HCT116 (cell line): ENCODE measurements at regions not wholly inside any gene's neighbourhood (a gene's known extent, or its start where the extent isn't known, plus 50 kb on each side); places are given as distances from the start of the nearest gene placed in this dataset.

Experiments
- ATAC-seq: fragments of 200-7000 bp; cut with Tn5 transposase; 2 replicates; pipeline ENCODE4 v1.9.1; 2020; ENCODE audit warnings: mild to moderate bottlenecking, moderate library complexity
- BruUV-seq: library from RNA; stranded (reverse); fragments of 400-500 nt; replicated peaks from 2 replicates; lab custom pipeline; 2021; lab: Mats Ljungman, UMichigan
- CTCF ChIA-PET: fragments of 300-600 bp; sonication (Branson Sonifier 250); formaldehyde crosslinking; loops from one replicate; lab custom pipeline; 2021; ENCODE audit warnings: antibody characterized with exemption; lab: Charles Lee
- POLR2A ChIA-PET: fragments of 300-600, 350-600 bp; sonication (Branson Sonifier 250); formaldehyde crosslinking; loops from one replicate; lab custom pipeline; 2021; ENCODE audit warnings: antibody characterized with exemption; lab: Charles Lee
- RAD21 ChIA-PET, 2 experiments: fragments of 300-600 bp; sonication (Branson Sonifier 250); formaldehyde crosslinking; loops; one replicate each; lab custom pipeline; 2023; ENCODE audit warnings: low total read pairs in 2 of 2; ENCODE audit not compliant: uncharacterized antibody in 2 of 2, unreplicated experiment in 2 of 2, low non-redundant PET in 1 of 2; lab: Charles Lee
- DNase-seq: peaks from one replicate; pipeline ENCODE4 v3.0.0-alpha.2; 2010; ENCODE audit warnings: low read depth, low spot score
- H2AFZ ChIP-seq: fragments of 200-600 bp; shearing (Covaris generic), sonication (generic); 2 replicates; pipeline ENCODE4 v1.6.1; 2017; ENCODE audit warnings: low read depth, mixed run types, mixed read lengths, antibody characterized with exemption, low read length; ENCODE audit not compliant: poor library complexity, severe bottlenecking
- H3K27ac ChIP-seq: 2 replicates; pipeline ENCODE4 v1.5.1; 2012; ENCODE audit warnings: low read depth, low read length
- H3K27me3 ChIP-seq: fragments of 200-600 bp; sonication (generic); 2 replicates; pipeline ENCODE4 v1.6.1; 2016; ENCODE audit warnings: mixed run types, low read length, mixed read lengths; ENCODE audit not compliant: insufficient read depth
- H3K36me3 ChIP-seq, 2 experiments: fragments of 200-500 bp in 1 of 2; fragments of 200-600 bp in 1 of 2; sonication (Bioruptor generic) in 1 of 2; sonication (generic) in 1 of 2; 2 replicates each; pipeline versions ENCODE4 v1.5.1 to v1.6.1; 2014 to 2016; ENCODE audit warnings: low read length in 2 of 2, inconsistent platforms in 1 of 2, mixed read lengths in 1 of 2, mixed run types in 1 of 2; ENCODE audit not compliant: insufficient read depth in 2 of 2, control insufficient read depth in 1 of 2
- H3K4me1 ChIP-seq, 2 experiments: fragments of 200-600 bp in 1 of 2; sonication (generic) in 1 of 2; 2 replicates each; pipeline versions ENCODE4 v1.5.1 to v1.6.1; 2012 to 2017; ENCODE audit warnings: low read length in 2 of 2, inconsistent platforms in 1 of 2, mild to moderate bottlenecking in 1 of 2, mixed read lengths in 1 of 2, mixed run types in 1 of 2, moderate library complexity in 1 of 2; ENCODE audit not compliant: insufficient read depth in 2 of 2, control insufficient read depth in 1 of 2
- H3K4me2 ChIP-seq: fragments of 200-600 bp; sonication (generic); 2 replicates; pipeline ENCODE4 v1.6.1; 2017; ENCODE audit warnings: mixed run types, low read length, mixed read lengths
- H3K4me3 ChIP-seq, 2 experiments: fragments of 200-600 bp in 1 of 2; sonication (generic) in 1 of 2; replicated peaks in 1 of 2; 2 replicates each; pipeline ENCODE4 v1.5.1; 2011 to 2016; ENCODE audit warnings: low read length in 2 of 2, control low read depth in 1 of 2, low read depth in 1 of 2, mild to moderate bottlenecking in 1 of 2, mixed read lengths in 1 of 2, mixed run types in 1 of 2
- H3K79me2 ChIP-seq: fragments of 200-600 bp; sonication (generic); 2 replicates; pipeline ENCODE4 v1.6.1; 2017; ENCODE audit warnings: mild to moderate bottlenecking, mixed run types, low read length, moderate library complexity, mixed read lengths; ENCODE audit not compliant: insufficient read depth
- H3K9ac ChIP-seq: fragments of 200-600 bp; sonication (generic); 2 replicates; pipeline ENCODE4 v1.6.1; 2016; ENCODE audit warnings: low read length, mixed read lengths
- H3K9me2 ChIP-seq: fragments of 200-600 bp; sonication (generic), shearing (Covaris generic); 2 replicates; pipeline ENCODE4 v1.6.1; 2017; ENCODE audit warnings: mixed run types, mild to moderate bottlenecking, moderate library complexity; ENCODE audit not compliant: insufficient read depth
- H3K9me3 ChIP-seq, 2 experiments: fragments of 200-500 bp in 1 of 2; fragments of 200-600 bp in 1 of 2; sonication (Bioruptor generic) in 1 of 2; sonication (generic) in 1 of 2; 2 replicates each; pipeline ENCODE4 v1.6.1; 2014 to 2017; ENCODE audit warnings: low read length in 2 of 2, mixed read lengths in 2 of 2, inconsistent platforms in 1 of 2, low read depth in 1 of 2, mild to moderate bottlenecking in 1 of 2, mixed run types in 1 of 2, moderate library complexity in 1 of 2; ENCODE audit not compliant: control insufficient read depth in 1 of 2, insufficient read depth in 1 of 2
- H4K20me1 ChIP-seq: fragments of 200-600 bp; sonication (generic), shearing (Covaris generic); 2 replicates; pipeline ENCODE4 v1.6.1; 2017; ENCODE audit warnings: mixed run types, mild to moderate bottlenecking, moderate library complexity; ENCODE audit not compliant: insufficient read depth
- ATF3 ChIP-seq: IDR thresholded peaks from 2 replicates; pipeline ENCODE4 v1.6.1; 2012
- CBX3 ChIP-seq: IDR thresholded peaks from 2 replicates; pipeline ENCODE4 v1.6.1; 2012; ENCODE audit warnings: low read depth
- CEBPB ChIP-seq: IDR thresholded peaks from 2 replicates; pipeline ENCODE4 v1.6.1; 2012; ENCODE audit warnings: low read depth
- CTCF ChIP-seq, 3 experiments: fragments of 200-600 bp in 1 of 3; sonication (generic) in 1 of 3; IDR thresholded peaks in 2 of 3; conservative IDR thresholded peaks in 1 of 3; 2 replicates each; pipeline ENCODE4 v1.5.1; 2012 to 2017; ENCODE audit warnings: low read depth in 2 of 3, low read length in 2 of 3, antibody characterized with exemption in 1 of 3, borderline replicate concordance in 1 of 3, control low read depth in 1 of 3, mild to moderate bottlenecking in 1 of 3, mixed read lengths in 1 of 3, mixed run types in 1 of 3, moderate library complexity in 1 of 3; ENCODE audit not compliant: insufficient read depth in 1 of 3
- EGR1 ChIP-seq: IDR thresholded peaks from 2 replicates; pipeline ENCODE4 v1.6.1; 2012; ENCODE audit warnings: low read depth
- JUND ChIP-seq: IDR thresholded peaks from 2 replicates; pipeline ENCODE4 v1.6.1; 2012
- MAX ChIP-seq: IDR thresholded peaks from 2 replicates; pipeline ENCODE4 v1.6.1; 2012
- POLR2A ChIP-seq: IDR thresholded peaks from 2 replicates; pipeline ENCODE4 v1.7.0; 2011; ENCODE audit warnings: borderline replicate concordance; ENCODE audit not compliant: insufficient read depth, insufficient read length; ENCODE audit errors: extremely low read depth
- RAD21 ChIP-seq: IDR thresholded peaks from 2 replicates; pipeline ENCODE4 v1.6.1; 2012; ENCODE audit warnings: low read depth, mild to moderate bottlenecking
- SRF ChIP-seq: IDR thresholded peaks from 2 replicates; pipeline ENCODE4 v1.6.1; 2012; ENCODE audit warnings: low read depth
- TCF7L2 ChIP-seq: IDR thresholded peaks from 2 replicates; pipeline ENCODE4 v1.7.0; 2011; ENCODE audit warnings: borderline replicate concordance, inconsistent platforms; ENCODE audit not compliant: insufficient read depth, insufficient read length; ENCODE audit errors: extremely low read depth
- YY1 ChIP-seq: IDR thresholded peaks from 2 replicates; pipeline ENCODE4 v1.6.1; 2011; ENCODE audit warnings: low read length, low read depth, moderate library complexity, mild to moderate bottlenecking; ENCODE audit not compliant: insufficient replicate concordance; ENCODE audit errors: extremely low read depth
- ZBTB33 ChIP-seq: IDR thresholded peaks from 2 replicates; pipeline ENCODE4 v1.6.1; 2011; ENCODE audit warnings: mild to moderate bottlenecking, low read length, moderate library complexity; ENCODE audit not compliant: insufficient replicate concordance; ENCODE audit errors: extremely low read depth
- ZNF274 ChIP-seq: fragments of 200-500 bp; sonication (Bioruptor generic); IDR thresholded peaks from 2 replicates; pipeline ENCODE4 v1.6.1; 2014; ENCODE audit warnings: mild to moderate bottlenecking, low read depth, low read length, inconsistent platforms
- intact Hi-C: fragments of 100-400 bp; cut with micrococcal nuclease; formaldehyde crosslinking; loops from 2 replicates; pipeline ENCODE4 v1.10.0; 2022

GRCh38 chr14:31926652-31927347 lies 150.3 kb upstream of the ARHGAP5 start (continued):
- TF ChIP-seq YY1 (no peak), ATF3 (no peak), POLR2A (no peak), RAD21 (no peak), SRF (no peak)
- TF ChIP-seq, all 23 proteins: peak for 0

- no peaks in the 10 kb centered on the region for H3K27me3 ChIP-seq
These were observed 149.7 kb upstream of the ARHGAP5 start for GRCh38 chr14:31927348-31927832.

More at GRCh38 chr14:31927348-31927832, 149.7 kb upstream of the ARHGAP5 start:
- no peaks in the 10 kb centered on the region for H3K9me3 ChIP-seq
- no peaks in the 10 kb centered on the region for H3K79me2 ChIP-seq
- POLR2A ChIA-PET: interaction anchor here (1.0 kb wide), 1 partner anchor 25 kb away, joined by 3 read pairs; no protein-coding TSS in a partner anchor
- ATAC-seq (peak; percentile 17; the same call in 1 of the 2 replicates), DNase-seq (no peak)
- CTCF ChIA-PET: interaction anchor here (1.0 to 2.4 kb wide), 6 partner anchors 14 to 417 kb away, joined by 3 to 15 read pairs (median 4); no protein-coding TSS in a partner anchor
- no peaks in the 10 kb centered on the region for H3K36me3 ChIP-seq
- BruUV-seq: no TSS peak
- intact Hi-C loops: loop anchor here (2.0 to 10.0 kb wide), 3 partner anchors 325 to 455 kb away; no protein-coding TSS in a partner anchor
- peaks cover 0 to 18% of the 10 kb centered on the region in 2 experiments; a peak in 2 of 4 replicates for H3K4me1 ChIP-seq
- no peaks in the 10 kb centered on the region for H3K9me2 ChIP-seq
- no peak overlapping the region for H3K27ac ChIP-seq
- no peaks in the 10 kb centered on the region for H4K20me1 ChIP-seq
- H2AFZ ChIP-seq: peak overlapping the region; percentile 27
- H3K9ac ChIP-seq: no peak overlapping the region
- RAD21 ChIA-PET: no interaction called here
- TF ChIP-seq EGR1 (no peak), MAX (no peak), ZBTB33 (no peak), RAD21 (no peak), JUND (no peak), YY1 (no peak), SRF (no peak), CTCF (IDR thresholded peaks at IDR 0.05 in 2 of 3, conservative IDR thresholded peaks at IDR 0.05 in 1 of 3; ENCODE audit: borderline replicate concordance in 1 of 3, insufficient read depth in 1 of 3, low read depth in 2 of 3, low read length in 2 of 3) (no peak), ZNF274 (no peak), CBX3 (no peak), CEBPB (no peak), TCF7L2 (no peak)
- TF ChIP-seq, all 23 proteins: peak for 0
- Histone ChIP-seq H3K4me2 (peak overlapping the region; percentile 14; the same call in 1 of the 2 replicates), H3K4me3 (no peak overlapping the region)
